ENCODE measurements at regions not wholly inside any gene's neighbourhood (a gene's known extent, or its start where the extent isn't known, plus 50 kb on each side); places are given as distances from the start of the nearest gene placed in this dataset.

DNA sequence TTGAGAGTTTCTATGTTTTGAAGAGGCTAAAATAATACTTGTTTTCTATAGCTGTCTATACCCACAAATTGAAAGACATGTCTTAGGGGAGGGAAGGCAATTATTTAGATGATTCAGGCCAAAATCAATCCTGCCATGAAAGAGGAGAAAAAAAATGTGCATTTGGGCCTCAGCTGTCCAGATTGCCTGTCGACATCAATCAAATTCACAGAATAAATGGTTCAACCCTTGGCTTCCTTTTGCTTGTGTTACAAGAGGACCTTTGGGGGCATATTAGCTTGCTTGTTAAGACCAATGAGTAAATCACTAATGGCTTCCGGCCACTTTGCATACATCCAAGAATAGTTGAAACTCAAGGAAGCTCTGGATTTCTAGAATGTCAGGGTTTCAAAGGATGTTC lies 900.8 kb upstream of the CELF4 start:
- CTCF ChIA-PET = no interaction called here
- no peak for FAIRE-seq
- BruUV-seq (replicated peaks) = no TSS peak
- H3K27ac ChIP-seq (ENCODE audit: control insufficient read depth, insufficient read depth) = no peak overlapping the region
- in situ Hi-C loops (cut with MboI) = no loop called here
- no peaks in the 10 kb centered on the region for H3K27me3 ChIP-seq (replicated peaks in 1 of 2; ENCODE audit: control insufficient read depth in 2 of 2, insufficient read depth in 2 of 2, low read length in 1 of 2)
- no peaks in the 10 kb centered on the region; the same call in 2 of the 3 replicates for H3K9me3 ChIP-seq (replicated peaks; ENCODE audit: control insufficient read depth, insufficient read depth, low read length)
- POLR2A ChIA-PET = no interaction called here
- DNase-seq (ENCODE audit: low read depth, low spot score) = no peak
- intact Hi-C loops (cut with micrococcal nuclease; ENCODE audit: unreplicated experiment) = no loop called here
- WGBS (ENCODE audit: insufficient coverage, insufficient replicate concordance, low lambda C conversion rate, missing lambda C conversion rate) = 0% methylated on average over 2 of the region's 2 CpGs
- no peak overlapping the region for H3K4me2 ChIP-seq (ENCODE audit: control insufficient read depth, insufficient read depth)
- no peak overlapping the region for H3K4me3 ChIP-seq
- H4K20me1 ChIP-seq (ENCODE audit: control insufficient read depth, insufficient read depth) = no peaks in the 10 kb centered on the region
- H3K9ac ChIP-seq (ENCODE audit: control insufficient read depth, insufficient read depth, low read length) = no peak overlapping the region
- H3K36me3 ChIP-seq (ENCODE audit: control insufficient read depth in 2 of 2, insufficient read depth in 2 of 2, low read length in 1 of 2) = no peaks in the 10 kb centered on the region
- RAD21 ChIA-PET (ENCODE audit: unreplicated experiment) = no interaction called here
- H3K79me2 ChIP-seq (ENCODE audit: control insufficient read depth, insufficient read depth, low read length) = no peaks in the 10 kb centered on the region
- ATAC-seq = no peak
- SMC1A ChIA-PET (ENCODE audit: uncharacterized antibody, unreplicated experiment) = no interaction called here
- H3K4me1 ChIP-seq (ENCODE audit: control insufficient read depth, insufficient read depth, low read length) = no peaks in the 10 kb centered on the region
- H2AFZ ChIP-seq (ENCODE audit: control insufficient read depth, low read depth, low read length) = no peak overlapping the region
- TF ChIP-seq NFYA (IDR thresholded peaks at IDR 0.05; ENCODE audit: borderline replicate concordance, low read depth, low read length) (no peak), RELA (IDR thresholded peaks at IDR 0.05; ENCODE audit: borderline replicate concordance, partially characterized antibody) (no peak), TARDBP (IDR thresholded peaks at IDR 0.05; ENCODE audit: borderline replicate concordance) (no peak), HCFC1 (IDR thresholded peaks at IDR 0.05; ENCODE audit: low read length) (no peak), SIN3A (IDR thresholded peaks at IDR 0.05; ENCODE audit: low read depth, low read length) (no peak), SP1 (IDR thresholded peaks at IDR 0.05; ENCODE audit: low read depth, low read length) (no peak), LARP7 (IDR thresholded peaks at IDR 0.05) (no peak), ZNF207 (IDR thresholded peaks at IDR 0.05; ENCODE audit: borderline replicate concordance) (no peak), ETV6 (conservative IDR thresholded peaks at IDR 0.05 in 1 of 2, IDR thresholded peaks at IDR 0.05 in 1 of 2; ENCODE audit: borderline replicate concordance in 1 of 2, low read depth in 1 of 2) (no peak), EGR1 (IDR thresholded peaks at IDR 0.05; ENCODE audit: borderline replicate concordance in 1 of 2, low read depth in 2 of 2, low read length in 2 of 2) (no peak)
- TF ChIP-seq, protein P1, sequence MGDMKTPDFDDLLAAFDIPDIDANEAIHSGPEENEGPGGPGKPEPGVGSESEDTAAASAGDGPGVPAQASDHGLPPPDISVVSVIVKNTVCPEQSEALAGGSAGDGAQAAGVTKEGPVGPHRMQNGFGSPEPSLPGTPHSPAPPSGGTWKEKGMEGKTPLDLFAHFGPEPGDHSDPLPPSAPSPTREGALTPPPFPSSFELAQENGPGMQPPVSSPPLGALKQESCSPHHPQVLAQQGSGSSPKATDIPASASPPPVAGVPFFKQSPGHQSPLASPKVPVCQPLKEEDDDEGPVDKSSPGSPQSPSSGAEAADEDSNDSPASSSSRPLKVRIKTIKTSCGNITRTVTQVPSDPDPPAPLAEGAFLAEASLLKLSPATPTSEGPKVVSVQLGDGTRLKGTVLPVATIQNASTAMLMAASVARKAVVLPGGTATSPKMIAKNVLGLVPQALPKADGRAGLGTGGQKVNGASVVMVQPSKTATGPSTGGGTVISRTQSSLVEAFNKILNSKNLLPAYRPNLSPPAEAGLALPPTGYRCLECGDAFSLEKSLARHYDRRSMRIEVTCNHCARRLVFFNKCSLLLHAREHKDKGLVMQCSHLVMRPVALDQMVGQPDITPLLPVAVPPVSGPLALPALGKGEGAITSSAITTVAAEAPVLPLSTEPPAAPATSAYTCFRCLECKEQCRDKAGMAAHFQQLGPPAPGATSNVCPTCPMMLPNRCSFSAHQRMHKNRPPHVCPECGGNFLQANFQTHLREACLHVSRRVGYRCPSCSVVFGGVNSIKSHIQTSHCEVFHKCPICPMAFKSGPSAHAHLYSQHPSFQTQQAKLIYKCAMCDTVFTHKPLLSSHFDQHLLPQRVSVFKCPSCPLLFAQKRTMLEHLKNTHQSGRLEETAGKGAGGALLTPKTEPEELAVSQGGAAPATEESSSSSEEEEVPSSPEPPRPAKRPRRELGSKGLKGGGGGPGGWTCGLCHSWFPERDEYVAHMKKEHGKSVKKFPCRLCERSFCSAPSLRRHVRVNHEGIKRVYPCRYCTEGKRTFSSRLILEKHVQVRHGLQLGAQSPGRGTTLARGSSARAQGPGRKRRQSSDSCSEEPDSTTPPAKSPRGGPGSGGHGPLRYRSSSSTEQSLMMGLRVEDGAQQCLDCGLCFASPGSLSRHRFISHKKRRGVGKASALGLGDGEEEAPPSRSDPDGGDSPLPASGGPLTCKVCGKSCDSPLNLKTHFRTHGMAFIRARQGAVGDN (IDR thresholded peaks at IDR 0.05) = no peak
- TF ChIP-seq, protein P2, sequence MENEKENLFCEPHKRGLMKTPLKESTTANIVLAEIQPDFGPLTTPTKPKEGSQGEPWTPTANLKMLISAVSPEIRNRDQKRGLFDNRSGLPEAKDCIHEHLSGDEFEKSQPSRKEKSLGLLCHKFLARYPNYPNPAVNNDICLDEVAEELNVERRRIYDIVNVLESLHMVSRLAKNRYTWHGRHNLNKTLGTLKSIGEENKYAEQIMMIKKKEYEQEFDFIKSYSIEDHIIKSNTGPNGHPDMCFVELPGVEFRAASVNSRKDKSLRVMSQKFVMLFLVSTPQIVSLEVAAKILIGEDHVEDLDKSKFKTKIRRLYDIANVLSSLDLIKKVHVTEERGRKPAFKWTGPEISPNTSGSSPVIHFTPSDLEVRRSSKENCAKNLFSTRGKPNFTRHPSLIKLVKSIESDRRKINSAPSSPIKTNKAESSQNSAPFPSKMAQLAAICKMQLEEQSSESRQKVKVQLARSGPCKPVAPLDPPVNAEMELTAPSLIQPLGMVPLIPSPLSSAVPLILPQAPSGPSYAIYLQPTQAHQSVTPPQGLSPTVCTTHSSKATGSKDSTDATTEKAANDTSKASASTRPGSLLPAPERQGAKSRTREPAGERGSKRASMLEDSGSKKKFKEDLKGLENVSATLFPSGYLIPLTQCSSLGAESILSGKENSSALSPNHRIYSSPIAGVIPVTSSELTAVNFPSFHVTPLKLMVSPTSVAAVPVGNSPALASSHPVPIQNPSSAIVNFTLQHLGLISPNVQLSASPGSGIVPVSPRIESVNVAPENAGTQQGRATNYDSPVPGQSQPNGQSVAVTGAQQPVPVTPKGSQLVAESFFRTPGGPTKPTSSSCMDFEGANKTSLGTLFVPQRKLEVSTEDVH (IDR thresholded peaks at IDR 0.05; ENCODE audit: low read depth, partially characterized antibody) = no peak
- TF ChIP-seq, protein P3, sequence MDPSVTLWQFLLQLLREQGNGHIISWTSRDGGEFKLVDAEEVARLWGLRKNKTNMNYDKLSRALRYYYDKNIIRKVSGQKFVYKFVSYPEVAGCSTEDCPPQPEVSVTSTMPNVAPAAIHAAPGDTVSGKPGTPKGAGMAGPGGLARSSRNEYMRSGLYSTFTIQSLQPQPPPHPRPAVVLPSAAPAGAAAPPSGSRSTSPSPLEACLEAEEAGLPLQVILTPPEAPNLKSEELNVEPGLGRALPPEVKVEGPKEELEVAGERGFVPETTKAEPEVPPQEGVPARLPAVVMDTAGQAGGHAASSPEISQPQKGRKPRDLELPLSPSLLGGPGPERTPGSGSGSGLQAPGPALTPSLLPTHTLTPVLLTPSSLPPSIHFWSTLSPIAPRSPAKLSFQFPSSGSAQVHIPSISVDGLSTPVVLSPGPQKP (IDR thresholded peaks at IDR 0.05; ENCODE audit: low read depth, low read length) = no peak
- TF ChIP-seq, protein P4, sequence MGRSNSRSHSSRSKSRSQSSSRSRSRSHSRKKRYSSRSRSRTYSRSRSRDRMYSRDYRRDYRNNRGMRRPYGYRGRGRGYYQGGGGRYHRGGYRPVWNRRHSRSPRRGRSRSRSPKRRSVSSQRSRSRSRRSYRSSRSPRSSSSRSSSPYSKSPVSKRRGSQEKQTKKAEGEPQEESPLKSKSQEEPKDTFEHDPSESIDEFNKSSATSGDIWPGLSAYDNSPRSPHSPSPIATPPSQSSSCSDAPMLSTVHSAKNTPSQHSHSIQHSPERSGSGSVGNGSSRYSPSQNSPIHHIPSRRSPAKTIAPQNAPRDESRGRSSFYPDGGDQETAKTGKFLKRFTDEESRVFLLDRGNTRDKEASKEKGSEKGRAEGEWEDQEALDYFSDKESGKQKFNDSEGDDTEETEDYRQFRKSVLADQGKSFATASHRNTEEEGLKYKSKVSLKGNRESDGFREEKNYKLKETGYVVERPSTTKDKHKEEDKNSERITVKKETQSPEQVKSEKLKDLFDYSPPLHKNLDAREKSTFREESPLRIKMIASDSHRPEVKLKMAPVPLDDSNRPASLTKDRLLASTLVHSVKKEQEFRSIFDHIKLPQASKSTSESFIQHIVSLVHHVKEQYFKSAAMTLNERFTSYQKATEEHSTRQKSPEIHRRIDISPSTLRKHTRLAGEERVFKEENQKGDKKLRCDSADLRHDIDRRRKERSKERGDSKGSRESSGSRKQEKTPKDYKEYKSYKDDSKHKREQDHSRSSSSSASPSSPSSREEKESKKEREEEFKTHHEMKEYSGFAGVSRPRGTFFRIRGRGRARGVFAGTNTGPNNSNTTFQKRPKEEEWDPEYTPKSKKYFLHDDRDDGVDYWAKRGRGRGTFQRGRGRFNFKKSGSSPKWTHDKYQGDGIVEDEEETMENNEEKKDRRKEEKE (IDR thresholded peaks at IDR 0.05) = no peak

All from GM12878 (cell line).